HG03159 (cell line): ENCODE measurements at regions not wholly inside any gene's neighbourhood (a gene's known extent, or its start where the extent isn't known, plus 50 kb on each side); places are given as distances from the start of the nearest gene placed in this dataset.
"Not testable (repeated sequence)": the region's sequence is repeated elsewhere in the genome, so short reads cannot be mapped to it uniquely, and the experiment has no call there.

ENCODE experiments used
- ATAC-seq: cut with Tn5 transposase; IDR thresholded peaks from one replicate; pipeline ENCODE4 v1.9.1; 2021; ENCODE audit warnings: mild to moderate bottlenecking, moderate library complexity; ENCODE audit not compliant: unreplicated experiment

GRCh38 chr7:109696723-109697122 is 1127.0 kb downstream of the DNAJB9 start:
- ATAC-seq, result no peak

- ATAC-seq, result no peak
These were observed 1130.0 kb downstream of the DNAJB9 start for GRCh38 chr7:109699661-109700060.

GRCh38 chr7:109713366-109713765 is 1143.7 kb downstream of the DNAJB9 start:
- no peak for ATAC-seq

GRCh38 chr7:109719359-109719758 is 1149.7 kb downstream of the DNAJB9 start:
- not testable (repeated sequence) for ATAC-seq

- ATAC-seq, result no peak
These were observed 1164.9 kb downstream of the DNAJB9 start for GRCh38 chr7:109734601-109735000.

GRCh38 chr7:109735881-109736280 is 1166.2 kb downstream of the DNAJB9 start:
- no peak for ATAC-seq

- ATAC-seq, result no peak
These were observed 1176.2 kb downstream of the DNAJB9 start for GRCh38 chr7:109745677-109746410.

GRCh38 chr7:109751241-109751640 is 1181.6 kb downstream of the DNAJB9 start:
- ATAC-seq, result no peak

GRCh38 chr7:109752068-109752467 is 1182.4 kb downstream of the DNAJB9 start:
- ATAC-seq, result no peak

- no peak for ATAC-seq
These were observed 1188.0 kb downstream of the DNAJB9 start for GRCh38 chr7:109757713-109758112.

GRCh38 chr7:109763611-109764010 is 1193.9 kb downstream of the DNAJB9 start:
- ATAC-seq, result no peak

- ATAC-seq, result no peak
These were observed 1202.5 kb downstream of the DNAJB9 start for GRCh38 chr7:109772161-109772560.

- no peak for ATAC-seq
These were observed 1213.1 kb downstream of the DNAJB9 start for GRCh38 chr7:109782806-109783205.

GRCh38 chr7:109806548-109806947 is 1236.9 kb downstream of the DNAJB9 start:
- no peak for ATAC-seq

GRCh38 chr7:109821156-109821555 is 1251.5 kb downstream of the DNAJB9 start:
- no peak for ATAC-seq

- no peak for ATAC-seq
These were observed 1256.1 kb upstream of the LRRN3 start for GRCh38 chr7:109834851-109835250.

GRCh38 chr7:109835577-109835976 is 1255.3 kb upstream of the LRRN3 start:
- no peak for ATAC-seq

GRCh38 chr7:109836016-109836415 is 1254.9 kb upstream of the LRRN3 start:
- no peak for ATAC-seq

GRCh38 chr7:109842386-109842785 is 1248.5 kb upstream of the LRRN3 start:
- no peak for ATAC-seq

- ATAC-seq, result no peak
These were observed 1246.6 kb upstream of the LRRN3 start for GRCh38 chr7:109844362-109844761.

- no peak for ATAC-seq
These were observed 1226.7 kb upstream of the LRRN3 start for GRCh38 chr7:109864230-109864629.

- no peak for ATAC-seq
These were observed 1222.6 kb upstream of the LRRN3 start for GRCh38 chr7:109868215-109868860.

GRCh38 chr7:109873296-109873695 is 1217.6 kb upstream of the LRRN3 start:
- ATAC-seq, result no peak
